ENCODE measurements at regions not wholly inside any gene's neighbourhood (a gene's known extent, or its start where the extent isn't known, plus 50 kb on each side); places are given as distances from the start of the nearest gene placed in this dataset.

GRCh38 chr16:5870886-5871691, 773.5 kb upstream of the EEF2KMT start:
- ChIA-PET POLR2A (no interaction called here), RAD21 (ENCODE audit: low non-redundant PET in 1 of 2, low total read pairs in 2 of 2, uncharacterized antibody in 2 of 2, unreplicated experiment in 2 of 2) (no interaction called here), CTCF (no interaction called here)
- Histone ChIP-seq H3K36me3 (ENCODE audit: control insufficient read depth in 1 of 2, insufficient read depth in 2 of 2, low read length in 2 of 2) (no peaks in the 10 kb centered on the region), H4K20me1 (ENCODE audit: insufficient read depth) (no peaks in the 10 kb centered on the region), H3K27me3 (ENCODE audit: insufficient read depth, low read length) (no peaks in the 10 kb centered on the region), H3K9me3 (ENCODE audit: control insufficient read depth in 1 of 2, insufficient read depth in 1 of 2, low read depth in 1 of 2, low read length in 2 of 2) (peaks cover 0 to 4% of the 10 kb centered on the region in 2 experiments; a peak in 1 of 4 replicates), H2AFZ (ENCODE audit: low read depth, low read length, poor library complexity, severe bottlenecking) (no peak overlapping the region), H3K4me3 (replicated peaks in 1 of 2; ENCODE audit: low read depth in 1 of 2, low read length in 2 of 2) (no peak overlapping the region), H3K79me2 (ENCODE audit: insufficient read depth, low read length) (no peaks in the 10 kb centered on the region), H3K4me2 (ENCODE audit: low read length) (no peak overlapping the region), H3K4me1 (ENCODE audit: control insufficient read depth in 1 of 2, insufficient read depth in 2 of 2, low read length in 2 of 2) (no peaks in the 10 kb centered on the region), H3K9me2 (ENCODE audit: insufficient read depth) (no peaks in the 10 kb centered on the region), H3K9ac (ENCODE audit: low read length) (no peak overlapping the region), H3K27ac (ENCODE audit: low read depth, low read length) (no peak overlapping the region)
- TF ChIP-seq ZNF274 (IDR thresholded peaks at IDR 0.05; ENCODE audit: low read depth, low read length) (no peak), SRF (IDR thresholded peaks at IDR 0.05; ENCODE audit: low read depth) (no peak), EZH2phosphoT487 (IDR thresholded peaks at IDR 0.05; ENCODE audit: borderline replicate concordance) (no peak), TCF7L2 (IDR thresholded peaks at IDR 0.05; ENCODE audit: borderline replicate concordance, extremely low read depth, insufficient read depth, insufficient read length) (no peak), SIN3A (IDR thresholded peaks at IDR 0.05; ENCODE audit: low read depth) (no peak), MAX (IDR thresholded peaks at IDR 0.05) (no peak), ZFX (IDR thresholded peaks at IDR 0.05) (no peak), ATF3 (IDR thresholded peaks at IDR 0.05) (no peak), CTCF (IDR thresholded peaks at IDR 0.05 in 2 of 3, conservative IDR thresholded peaks at IDR 0.05 in 1 of 3; ENCODE audit: borderline replicate concordance in 1 of 3, insufficient read depth in 1 of 3, low read depth in 2 of 3, low read length in 2 of 3) (no peak), EGR1 (IDR thresholded peaks at IDR 0.05; ENCODE audit: low read depth) (no peak), SP1 (IDR thresholded peaks at IDR 0.05; ENCODE audit: low read depth) (no peak), CBX3 (IDR thresholded peaks at IDR 0.05; ENCODE audit: low read depth) (no peak), FOSL1 (IDR thresholded peaks at IDR 0.05; ENCODE audit: low read depth) (no peak), POLR2A (IDR thresholded peaks at IDR 0.05; ENCODE audit: borderline replicate concordance, extremely low read depth, insufficient read depth, insufficient read length) (no peak), REST (IDR thresholded peaks at IDR 0.05; ENCODE audit: low read depth) (no peak), JUND (IDR thresholded peaks at IDR 0.05) (no peak)
- DNase-seq (ENCODE audit: low read depth, low spot score): no peak
- intact Hi-C loops (cut with micrococcal nuclease): no loop called here
- no peak for ATAC-seq
- no TSS peak for BruUV-seq (replicated peaks)
